ENCODE measurements at regions not wholly inside any gene's neighbourhood (a gene's known extent, or its start where the extent isn't known, plus 50 kb on each side); places are given as distances from the start of the nearest gene placed in this dataset.

GRCh38 chr9:2363781-2364180 lies 257.8 kb upstream of the VLDLR start:
- no peaks in the 10 kb centered on the region for H3K79me2 ChIP-seq (ENCODE audit: insufficient read depth, low read length)
- WGBS (ENCODE audit: low lambda C conversion rate) = 0% methylated on average over 1 of the region's 1 CpG
- 0 out of 5 replicates have a peak, but pooled peaks cover 0 to 3% of the 10 kb centered on the region in 2 experiments for H3K27me3 ChIP-seq (ENCODE audit: control insufficient read depth in 1 of 2, insufficient read depth in 2 of 2, low read length in 2 of 2)
- H3K36me3 ChIP-seq (replicated peaks in 1 of 2; ENCODE audit: control insufficient read depth in 1 of 2, insufficient read depth in 2 of 2, low read length in 2 of 2) = no peaks in the 10 kb centered on the region
- no TSS peak for BruUV-seq (replicated peaks)
- TF ChIP-seq, protein P1, sequence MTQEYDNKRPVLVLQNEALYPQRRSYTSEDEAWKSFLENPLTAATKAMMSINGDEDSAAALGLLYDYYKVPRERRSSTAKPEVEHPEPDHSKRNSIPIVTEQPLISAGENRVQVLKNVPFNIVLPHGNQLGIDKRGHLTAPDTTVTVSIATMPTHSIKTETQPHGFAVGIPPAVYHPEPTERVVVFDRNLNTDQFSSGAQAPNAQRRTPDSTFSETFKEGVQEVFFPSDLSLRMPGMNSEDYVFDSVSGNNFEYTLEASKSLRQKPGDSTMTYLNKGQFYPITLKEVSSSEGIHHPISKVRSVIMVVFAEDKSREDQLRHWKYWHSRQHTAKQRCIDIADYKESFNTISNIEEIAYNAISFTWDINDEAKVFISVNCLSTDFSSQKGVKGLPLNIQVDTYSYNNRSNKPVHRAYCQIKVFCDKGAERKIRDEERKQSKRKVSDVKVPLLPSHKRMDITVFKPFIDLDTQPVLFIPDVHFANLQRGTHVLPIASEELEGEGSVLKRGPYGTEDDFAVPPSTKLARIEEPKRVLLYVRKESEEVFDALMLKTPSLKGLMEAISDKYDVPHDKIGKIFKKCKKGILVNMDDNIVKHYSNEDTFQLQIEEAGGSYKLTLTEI (CRISPR knock-in tag; conservative IDR thresholded peaks at IDR 0.05) = no peak
- TF ChIP-seq SALL1 (CRISPR knock-in tag; IDR thresholded peaks at IDR 0.05) (no peak), ZNF460 (CRISPR knock-in tag; IDR thresholded peaks at IDR 0.05; ENCODE audit: borderline replicate concordance) (no peak), PHF20 (CRISPR knock-in tag; IDR thresholded peaks at IDR 0.05) (no peak), EHMT2 (IDR thresholded peaks at IDR 0.05; ENCODE audit: borderline replicate concordance, low read depth, low read length) (no peak), CSRNP2 (CRISPR knock-in tag; conservative IDR thresholded peaks at IDR 0.05; ENCODE audit: low read depth) (no peak), ONECUT2 (CRISPR knock-in tag; IDR thresholded peaks at IDR 0.05) (no peak), POLR2G (IDR thresholded peaks at IDR 0.05; ENCODE audit: low read depth, low read length) (no peak), YEATS2 (CRISPR knock-in tag; IDR thresholded peaks at IDR 0.05; ENCODE audit: borderline replicate concordance) (no peak), NAIF1 (CRISPR knock-in tag; IDR thresholded peaks at IDR 0.05; ENCODE audit: borderline replicate concordance) (no peak), ZNF782 (CRISPR knock-in tag; IDR thresholded peaks at IDR 0.05; ENCODE audit: borderline replicate concordance) (no peak), NR2F6 (IDR thresholded peaks at IDR 0.05) (no peak), NR2F6 (CRISPR knock-in tag; IDR thresholded peaks at IDR 0.05) (no peak), MZF1 (CRISPR knock-in tag; IDR thresholded peaks at IDR 0.05; ENCODE audit: borderline replicate concordance) (no peak), NFIC (IDR thresholded peaks at IDR 0.05; ENCODE audit: low read length) (no peak), NFE2 (CRISPR knock-in tag; IDR thresholded peaks at IDR 0.05) (no peak), HMG20A (CRISPR knock-in tag; IDR thresholded peaks at IDR 0.05; ENCODE audit: borderline replicate concordance) (no peak)
- no peak overlapping the region for H3K9ac ChIP-seq (ENCODE audit: insufficient read depth, low read depth, low read length)
- CTCF ChIA-PET (ENCODE audit: low intra/inter-chr PET ratio, low total read pairs) = no interaction called here
- no peak overlapping the region for H3K4me3 ChIP-seq (replicated peaks in 1 of 3; ENCODE audit: insufficient read depth in 1 of 3, low read depth in 2 of 3, low read length in 3 of 3)
- H2AFZ ChIP-seq (ENCODE audit: low read length) = no peak overlapping the region
- intact Hi-C loops (cut with micrococcal nuclease; ENCODE audit: unreplicated experiment) (no loop called here), in situ Hi-C loops (cut with HindIII; ENCODE audit: extremely low pct_ligation_motif_present, low pct_unique_long_range_greater_than_20kb) (no loop called here)
- H3K9me3 ChIP-seq (ENCODE audit: low read length) = no peaks in the 10 kb centered on the region
- no peaks in the 10 kb centered on the region for H3K4me1 ChIP-seq (ENCODE audit: insufficient read depth, low read length)
- H4K20me1 ChIP-seq (ENCODE audit: insufficient read depth, low read length) = no peaks in the 10 kb centered on the region
- POLR2A ChIA-PET = no interaction called here
- DNase-seq (ENCODE audit: low spot score) (no peak), FAIRE-seq (no peak), ATAC-seq (no peak)
- H3K4me2 ChIP-seq (ENCODE audit: low read depth, low read length) = no peak overlapping the region
- no peak overlapping the region for H3K27ac ChIP-seq (ENCODE audit: extremely low read length, insufficient read depth, low read length)

Data from HepG2 (cell line).